ENCODE measurements at regions not wholly inside any gene's neighbourhood (a gene's known extent, or its start where the extent isn't known, plus 50 kb on each side); places are given as distances from the start of the nearest gene placed in this dataset.

DNA sequence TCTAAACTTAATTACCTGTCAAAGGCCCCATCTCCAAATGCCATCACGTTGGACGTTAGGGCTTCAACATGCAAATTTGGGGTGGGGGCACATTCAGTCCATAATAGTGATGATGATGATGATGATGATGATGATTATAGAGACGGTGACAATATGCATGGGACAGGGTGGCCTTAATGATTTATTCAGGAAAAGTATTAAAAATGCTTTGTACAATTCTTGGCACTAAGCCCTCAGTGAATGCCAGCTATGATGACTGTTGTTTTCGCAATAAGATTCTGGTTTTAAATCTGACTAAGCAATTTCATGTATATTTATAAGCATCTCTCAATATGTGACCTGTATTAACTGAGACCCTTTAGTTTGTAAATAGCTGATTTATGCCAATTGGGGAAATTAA lies 106.3 kb downstream of the C16orf95 start:
- TF ChIP-seq RAD21 (conservative IDR thresholded peaks at IDR 0.05 in 1 of 2, IDR thresholded peaks at IDR 0.05 in 1 of 2) (no peak), POLR2A (IDR thresholded peaks at IDR 0.05; ENCODE audit: low read length) (no peak), MYC (IDR thresholded peaks at IDR 0.05; ENCODE audit: borderline replicate concordance, low read length) (no peak)
- TF ChIP-seq, protein P1, sequence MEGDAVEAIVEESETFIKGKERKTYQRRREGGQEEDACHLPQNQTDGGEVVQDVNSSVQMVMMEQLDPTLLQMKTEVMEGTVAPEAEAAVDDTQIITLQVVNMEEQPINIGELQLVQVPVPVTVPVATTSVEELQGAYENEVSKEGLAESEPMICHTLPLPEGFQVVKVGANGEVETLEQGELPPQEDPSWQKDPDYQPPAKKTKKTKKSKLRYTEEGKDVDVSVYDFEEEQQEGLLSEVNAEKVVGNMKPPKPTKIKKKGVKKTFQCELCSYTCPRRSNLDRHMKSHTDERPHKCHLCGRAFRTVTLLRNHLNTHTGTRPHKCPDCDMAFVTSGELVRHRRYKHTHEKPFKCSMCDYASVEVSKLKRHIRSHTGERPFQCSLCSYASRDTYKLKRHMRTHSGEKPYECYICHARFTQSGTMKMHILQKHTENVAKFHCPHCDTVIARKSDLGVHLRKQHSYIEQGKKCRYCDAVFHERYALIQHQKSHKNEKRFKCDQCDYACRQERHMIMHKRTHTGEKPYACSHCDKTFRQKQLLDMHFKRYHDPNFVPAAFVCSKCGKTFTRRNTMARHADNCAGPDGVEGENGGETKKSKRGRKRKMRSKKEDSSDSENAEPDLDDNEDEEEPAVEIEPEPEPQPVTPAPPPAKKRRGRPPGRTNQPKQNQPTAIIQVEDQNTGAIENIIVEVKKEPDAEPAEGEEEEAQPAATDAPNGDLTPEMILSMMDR (IDR thresholded peaks at IDR 0.05), result no peak
- TF ChIP-seq, protein P2, sequence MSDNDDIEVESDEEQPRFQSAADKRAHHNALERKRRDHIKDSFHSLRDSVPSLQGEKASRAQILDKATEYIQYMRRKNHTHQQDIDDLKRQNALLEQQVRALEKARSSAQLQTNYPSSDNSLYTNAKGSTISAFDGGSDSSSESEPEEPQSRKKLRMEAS (IDR thresholded peaks at IDR 0.05), result no peak

Measured in A549 (cell line).